Esophagus muscularis mucosa (tissue), 4 donors: ENCODE measurements at regions not wholly inside any gene's neighbourhood (a gene's known extent, or its start where the extent isn't known, plus 50 kb on each side); places are given as distances from the start of the nearest gene placed in this dataset.

Experiments
- DNase-seq: peaks from one replicate; pipeline ENCODE4 v3.0.0-alpha.2; 2017; ENCODE audit errors: extremely low spot score
- H3K27ac ChIP-seq, 4 donors: fragments of 200-600 bp; sonication (generic); replicated peaks in 1 of 4; 1 replicate in 3 of 4; 2 replicates in 1 of 4; pipeline ENCODE4 v1.5.1; 2016 to 2019; ENCODE audit warnings: mild to moderate bottlenecking in 1 of 4
- H3K27me3 ChIP-seq, 4 donors: fragments of 200-600 bp; sonication (generic); one replicate each; pipeline versions ENCODE4 v1.5.1 to v1.6.0; 2016 to 2019
- H3K36me3 ChIP-seq, 4 donors: fragments of 200-600 bp; sonication (generic); one replicate each; pipeline ENCODE4 v1.5.1; 2016 to 2019
- H3K4me1 ChIP-seq, 4 donors: fragments of 200-600 bp; sonication (generic); one replicate each; pipeline ENCODE4 v1.5.1; 2016 to 2019
- H3K4me3 ChIP-seq, 4 donors: fragments of 200-600 bp; sonication (generic); 1 replicate in 2 of 4; 2 replicates in 2 of 4; pipeline ENCODE4 v1.5.1; 2016 to 2019; ENCODE audit warnings: mild to moderate bottlenecking in 4 of 4, moderate library complexity in 1 of 4
- H3K9me3 ChIP-seq, 4 donors: fragments of 200-600 bp; sonication (generic); 1 replicate in 3 of 4; 2 replicates in 1 of 4; pipeline ENCODE4 v1.5.1; 2016 to 2019
- EP300 ChIP-seq: sonication (generic); formaldehyde crosslinking; IDR thresholded peaks from one replicate; pipeline ENCODE4 v1.6.1; 2017; ENCODE audit warnings: antibody characterized with exemption
- POLR2A ChIP-seq: fragments of 450-650 bp; IDR thresholded peaks from one replicate; pipeline ENCODE4 v1.6.1; 2017; ENCODE audit warnings: antibody characterized with exemption, moderate library complexity, mild to moderate bottlenecking, low read depth
- POLR2AphosphoS5 ChIP-seq, 2 donors: sonication (generic); formaldehyde crosslinking; IDR thresholded peaks; one replicate each; pipeline ENCODE4 v1.6.1; 2017; ENCODE audit warnings: antibody characterized with exemption in 2 of 2
- WGBS: methylation state at CpG from one replicate; pipeline ENCODE4 v1.1.5; 2018; 5-methylcytosine and 5-hydroxymethylcytosine counted together
- intact Hi-C: fragments of 100-400 bp; cut with DNase I; formaldehyde crosslinking; loops from one replicate; pipeline ENCODE4 v1.15.1; 2023
- TF ChIP-seq, protein P1 (sequence below), 3 experiments: fragments of 200-600 bp in 2 of 3; fragments of 450-650 bp in 1 of 3; sonication (generic) in 2 of 3; IDR thresholded peaks; one replicate each; pipeline ENCODE4 v1.5.1; 2017 to 2019; ENCODE audit warnings: antibody characterized with exemption in 3 of 3, mild to moderate bottlenecking in 2 of 3, moderate library complexity in 1 of 3

DNA sequence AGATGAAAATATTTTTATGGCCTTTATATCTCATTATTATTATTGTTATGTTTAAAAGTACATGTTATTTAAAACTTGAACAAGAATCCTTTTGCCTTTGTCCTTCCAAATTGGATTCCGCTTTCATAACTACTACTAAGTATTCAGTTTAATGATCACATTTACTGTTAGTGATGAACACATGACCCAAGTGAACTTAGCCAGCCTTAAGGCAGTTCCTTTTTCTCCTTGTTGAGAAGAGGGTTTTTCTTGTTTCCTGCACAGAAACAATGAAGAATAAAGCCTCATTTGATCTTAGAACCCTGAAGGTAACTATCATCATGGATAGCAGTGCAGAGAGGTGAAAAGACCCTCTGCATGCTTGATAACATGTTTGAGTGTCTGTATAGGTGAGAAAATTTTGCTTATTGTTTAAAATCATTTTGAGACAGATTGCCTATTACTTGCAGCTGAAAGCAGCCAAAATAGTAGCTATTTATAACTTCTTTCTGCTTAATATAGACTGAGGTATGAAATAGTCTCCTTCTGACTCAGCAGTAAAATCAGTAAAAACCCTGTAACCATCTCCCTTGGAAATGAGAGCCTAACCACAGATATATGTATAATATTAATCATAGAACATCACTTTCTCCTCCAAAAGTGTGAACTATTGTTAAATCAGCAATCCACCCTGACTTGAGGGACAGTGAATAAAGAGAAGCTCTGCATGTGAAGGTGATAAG lies 266.2 kb downstream of the SPATA31D1 start:
- Histone ChIP-seq H3K4me1 (no peaks in the 10 kb centered on the region), H3K4me3 (no peak overlapping the region), H3K27me3 (no peaks in the 10 kb centered on the region), H3K36me3 (no peaks in the 10 kb centered on the region), H3K9me3 (no peaks in the 10 kb centered on the region), H3K27ac (no peak overlapping the region)
- TF ChIP-seq, protein P1, sequence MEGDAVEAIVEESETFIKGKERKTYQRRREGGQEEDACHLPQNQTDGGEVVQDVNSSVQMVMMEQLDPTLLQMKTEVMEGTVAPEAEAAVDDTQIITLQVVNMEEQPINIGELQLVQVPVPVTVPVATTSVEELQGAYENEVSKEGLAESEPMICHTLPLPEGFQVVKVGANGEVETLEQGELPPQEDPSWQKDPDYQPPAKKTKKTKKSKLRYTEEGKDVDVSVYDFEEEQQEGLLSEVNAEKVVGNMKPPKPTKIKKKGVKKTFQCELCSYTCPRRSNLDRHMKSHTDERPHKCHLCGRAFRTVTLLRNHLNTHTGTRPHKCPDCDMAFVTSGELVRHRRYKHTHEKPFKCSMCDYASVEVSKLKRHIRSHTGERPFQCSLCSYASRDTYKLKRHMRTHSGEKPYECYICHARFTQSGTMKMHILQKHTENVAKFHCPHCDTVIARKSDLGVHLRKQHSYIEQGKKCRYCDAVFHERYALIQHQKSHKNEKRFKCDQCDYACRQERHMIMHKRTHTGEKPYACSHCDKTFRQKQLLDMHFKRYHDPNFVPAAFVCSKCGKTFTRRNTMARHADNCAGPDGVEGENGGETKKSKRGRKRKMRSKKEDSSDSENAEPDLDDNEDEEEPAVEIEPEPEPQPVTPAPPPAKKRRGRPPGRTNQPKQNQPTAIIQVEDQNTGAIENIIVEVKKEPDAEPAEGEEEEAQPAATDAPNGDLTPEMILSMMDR (IDR thresholded peaks at IDR 0.05): no peak
- DNase-seq: no peak
- intact Hi-C loops: no loop called here
- WGBS: 93% methylated on average over 1 of the region's 1 CpG

DNA sequence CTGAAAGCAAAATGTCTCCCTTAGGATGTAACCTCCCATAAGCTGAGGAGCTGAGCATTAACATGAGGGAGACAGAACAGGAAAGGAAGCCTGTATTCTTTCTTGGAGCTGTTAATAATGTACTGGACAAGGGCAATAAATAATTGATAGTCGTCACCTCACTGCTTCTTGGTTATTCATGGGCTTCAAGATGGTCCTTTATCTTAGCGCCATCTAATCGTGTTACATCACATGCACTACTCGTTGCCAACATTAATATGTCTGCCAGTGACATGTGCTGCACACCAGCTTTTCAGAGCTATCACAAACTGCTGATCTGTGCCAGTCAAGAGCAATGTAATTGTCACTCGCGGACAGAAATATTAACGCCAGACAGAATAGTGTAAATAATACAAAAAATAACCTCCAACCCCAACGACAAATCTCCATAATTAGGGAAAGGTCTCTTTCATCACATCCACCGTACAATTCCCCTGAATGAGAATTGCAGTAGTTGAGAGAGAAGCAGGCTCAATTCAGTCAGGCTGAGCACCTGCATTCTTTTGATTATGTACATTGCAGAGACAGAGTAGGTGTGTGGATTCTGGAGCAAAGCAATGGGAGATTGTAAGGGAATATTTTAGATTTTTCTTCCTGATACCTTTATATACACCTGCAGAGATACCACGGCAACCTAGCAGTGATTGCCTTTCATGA lies 267.1 kb downstream of the SPATA31D1 start:
- TF ChIP-seq POLR2AphosphoS5 (IDR thresholded peaks at IDR 0.05): no peak
- no peaks in the 10 kb centered on the region for H3K4me1 ChIP-seq
- no peak overlapping the region for H3K27ac ChIP-seq
- H3K4me3 ChIP-seq: no peak overlapping the region
- H3K9me3 ChIP-seq: no peaks in the 10 kb centered on the region
- no peaks in the 10 kb centered on the region for H3K27me3 ChIP-seq
- WGBS: 83% methylated on average over 10 of the region's 10 CpGs
- H3K36me3 ChIP-seq: no peaks in the 10 kb centered on the region
- intact Hi-C loops: no loop called here
- DNase-seq: no peak

DNA sequence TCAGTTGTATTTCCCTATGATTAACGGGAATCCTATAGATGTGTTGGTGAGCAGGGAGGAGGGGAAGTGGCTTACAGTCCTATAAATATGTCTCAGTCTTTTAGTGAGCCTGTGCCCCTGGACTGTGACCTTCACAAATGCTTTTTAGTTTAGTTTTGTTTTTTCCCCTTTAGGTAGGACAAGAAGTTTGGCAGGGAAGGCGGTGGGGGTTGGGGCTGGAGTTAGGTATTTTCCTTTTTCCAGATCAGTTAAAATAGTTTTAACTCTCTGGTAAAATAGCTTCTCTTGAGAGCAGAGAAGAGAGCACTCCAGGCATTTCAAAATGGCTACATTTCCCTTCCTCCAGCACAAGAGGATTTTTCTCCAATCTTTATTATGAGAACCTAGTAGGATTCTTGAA lies 272.1 kb downstream of the SPATA31D1 start:
- TF ChIP-seq EP300 (no peak), POLR2A (no peak), POLR2AphosphoS5 (IDR thresholded peaks at IDR 0.05) (no peak)
- TF ChIP-seq, protein P1 (IDR thresholded peaks at IDR 0.05): no peak
- intact Hi-C loops: no loop called here

DNA sequence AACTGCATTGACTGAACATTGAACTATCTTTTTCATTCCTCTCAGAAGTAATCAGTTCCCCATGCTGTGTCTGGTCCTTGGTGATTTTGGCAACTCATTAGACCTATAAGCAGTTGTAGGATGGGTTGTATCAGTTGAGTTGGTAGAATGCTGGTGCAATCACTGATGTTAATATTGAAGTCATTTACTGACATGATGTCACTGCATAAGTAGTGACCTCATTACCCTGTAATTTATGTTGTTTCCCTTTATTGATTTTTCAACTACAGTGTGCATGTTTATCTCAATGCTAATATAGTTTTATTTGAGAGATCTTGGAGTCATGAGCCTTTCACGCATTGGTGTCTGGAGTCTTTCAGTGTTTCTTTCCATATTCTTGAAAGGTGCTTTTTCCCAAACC lies 275.0 kb downstream of the SPATA31D1 start:
- no peak overlapping the region for H3K4me3 ChIP-seq
- WGBS: 94% methylated on average over 1 of the region's 1 CpG
- H3K9me3 ChIP-seq: no peaks in the 10 kb centered on the region
- intact Hi-C loops: no loop called here
- no peaks in the 10 kb centered on the region for H3K4me1 ChIP-seq
- H3K36me3 ChIP-seq: no peaks in the 10 kb centered on the region
- no peak for DNase-seq
- no peaks in the 10 kb centered on the region for H3K27me3 ChIP-seq
- TF ChIP-seq EP300 (no peak), POLR2A (no peak), POLR2AphosphoS5 (IDR thresholded peaks at IDR 0.05) (no peak)
- TF ChIP-seq, protein P1 (IDR thresholded peaks at IDR 0.05): no peak
- no peak overlapping the region for H3K27ac ChIP-seq

More for the DNA sequence above, 272.1 kb downstream of the SPATA31D1 start:
- DNase-seq: no peak
- WGBS: 75% methylated on average over 2 of the region's 2 CpGs
- Histone ChIP-seq H3K4me3 (no peak overlapping the region), H3K27me3 (no peaks in the 10 kb centered on the region), H3K27ac (no peak overlapping the region), H3K36me3 (no peaks in the 10 kb centered on the region), H3K9me3 (no peaks in the 10 kb centered on the region), H3K4me1 (no peaks in the 10 kb centered on the region)

DNA sequence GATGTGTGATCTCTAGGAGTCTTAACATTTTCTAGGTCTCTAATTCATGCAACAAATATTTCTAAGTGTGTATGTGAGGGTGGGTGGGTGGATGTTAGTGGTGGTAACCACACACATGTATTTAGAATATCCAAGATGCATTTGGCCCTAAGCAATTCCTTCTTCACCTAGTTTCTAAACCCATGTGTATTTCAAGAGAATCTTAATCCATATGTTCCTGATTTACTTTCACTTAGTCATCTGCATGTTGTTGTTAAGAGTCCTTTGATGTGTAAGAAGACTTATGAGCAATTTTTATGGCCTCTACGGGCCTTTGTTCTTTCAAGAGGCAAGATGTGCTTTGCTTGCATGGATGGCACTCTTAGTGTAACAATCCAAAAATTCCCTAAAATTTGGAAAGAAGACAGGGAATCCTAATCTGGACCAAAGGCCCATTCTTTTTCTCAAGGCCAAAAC lies 282.6 kb downstream of the SPATA31D1 start:
- 64% methylated on average over 1 of the region's 1 CpG for WGBS
- H3K36me3 ChIP-seq: no peaks in the 10 kb centered on the region
- intact Hi-C loops: no loop called here
- no peaks in the 10 kb centered on the region for H3K27me3 ChIP-seq
- H3K9me3 ChIP-seq: no peaks in the 10 kb centered on the region
- no peak overlapping the region for H3K4me3 ChIP-seq
- no peaks in the 10 kb centered on the region for H3K4me1 ChIP-seq
- TF ChIP-seq POLR2A (no peak), EP300 (no peak)
- TF ChIP-seq, protein P1 (IDR thresholded peaks at IDR 0.05): no peak
- H3K27ac ChIP-seq: no peak overlapping the region
- no peak for DNase-seq
